22Rv1 (cell line): ENCODE measurements at regions not wholly inside any gene's neighbourhood (a gene's known extent, or its start where the extent isn't known, plus 50 kb on each side); places are given as distances from the start of the nearest gene placed in this dataset.
A peak's percentile ranks its signal among the peaks of the same experiment; 100 is the strongest.

ENCODE experiments used
- H3K27ac ChIP-seq: fragments of 450-650 bp; 2 replicates; pipeline ENCODE4 v1.5.1; 2017
- ZFX ChIP-seq: fragments of 450-650 bp; IDR thresholded peaks from 2 replicates; pipeline ENCODE4 v1.6.1; 2017; ENCODE audit warnings: antibody characterized with exemption, borderline replicate concordance
- TF ChIP-seq, protein P1 (sequence below): fragments of 450-650 bp; IDR thresholded peaks from 2 replicates; pipeline ENCODE4 v1.5.1; 2017; ENCODE audit warnings: mild to moderate bottlenecking

DNA sequence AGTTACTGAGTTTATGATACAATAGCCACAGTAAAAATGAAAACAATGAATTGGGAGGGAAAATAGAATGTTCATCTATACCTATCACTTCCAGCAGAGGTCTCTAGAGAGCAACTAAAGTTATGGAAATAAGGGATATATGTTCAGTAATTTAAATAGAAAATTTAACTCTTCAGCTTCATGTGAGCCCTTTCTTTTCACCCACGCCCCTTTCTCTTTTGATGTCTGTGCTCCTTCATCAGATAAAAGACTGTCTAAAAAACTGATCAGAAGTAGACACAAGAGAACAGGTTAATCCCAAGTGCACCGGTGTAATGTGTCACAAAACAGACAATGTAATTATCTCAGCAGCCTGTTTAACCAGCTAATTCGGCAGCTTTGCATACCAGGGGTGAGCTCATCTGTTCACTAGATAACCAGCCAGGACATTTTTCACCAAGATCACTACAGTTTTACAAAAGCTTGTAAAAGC lies 238.5 kb upstream of the ERBB4 start:
- H3K27ac ChIP-seq = no peak overlapping the region

DNA sequence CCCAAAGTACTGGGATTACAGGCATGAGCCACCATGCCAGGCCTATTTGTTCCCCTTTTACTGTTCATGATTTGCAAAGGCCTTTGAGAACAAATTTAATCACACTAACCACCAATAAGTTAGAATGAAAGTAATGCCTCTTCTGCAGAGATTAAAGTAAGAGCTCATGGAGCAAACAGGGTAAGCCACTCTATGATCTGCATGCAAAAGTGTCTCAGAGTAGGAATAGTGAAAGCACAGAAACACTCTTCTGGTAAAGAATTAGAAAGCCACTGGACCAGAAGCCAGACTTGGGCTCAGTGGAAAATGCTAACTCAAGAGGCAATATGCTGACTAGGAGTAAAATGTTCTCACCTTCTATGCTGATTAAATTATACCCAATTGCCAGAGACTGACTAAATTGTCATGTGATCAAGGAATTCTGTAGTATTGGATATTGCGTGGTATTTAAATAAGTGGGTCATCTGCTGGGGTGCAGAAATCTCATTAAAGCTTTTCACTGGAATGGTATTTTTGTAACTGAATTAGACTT lies 235.3 kb upstream of the ERBB4 start:
- no peak overlapping the region for H3K27ac ChIP-seq
- no peak for TF ChIP-seq ZFX
- TF ChIP-seq, protein P1, sequence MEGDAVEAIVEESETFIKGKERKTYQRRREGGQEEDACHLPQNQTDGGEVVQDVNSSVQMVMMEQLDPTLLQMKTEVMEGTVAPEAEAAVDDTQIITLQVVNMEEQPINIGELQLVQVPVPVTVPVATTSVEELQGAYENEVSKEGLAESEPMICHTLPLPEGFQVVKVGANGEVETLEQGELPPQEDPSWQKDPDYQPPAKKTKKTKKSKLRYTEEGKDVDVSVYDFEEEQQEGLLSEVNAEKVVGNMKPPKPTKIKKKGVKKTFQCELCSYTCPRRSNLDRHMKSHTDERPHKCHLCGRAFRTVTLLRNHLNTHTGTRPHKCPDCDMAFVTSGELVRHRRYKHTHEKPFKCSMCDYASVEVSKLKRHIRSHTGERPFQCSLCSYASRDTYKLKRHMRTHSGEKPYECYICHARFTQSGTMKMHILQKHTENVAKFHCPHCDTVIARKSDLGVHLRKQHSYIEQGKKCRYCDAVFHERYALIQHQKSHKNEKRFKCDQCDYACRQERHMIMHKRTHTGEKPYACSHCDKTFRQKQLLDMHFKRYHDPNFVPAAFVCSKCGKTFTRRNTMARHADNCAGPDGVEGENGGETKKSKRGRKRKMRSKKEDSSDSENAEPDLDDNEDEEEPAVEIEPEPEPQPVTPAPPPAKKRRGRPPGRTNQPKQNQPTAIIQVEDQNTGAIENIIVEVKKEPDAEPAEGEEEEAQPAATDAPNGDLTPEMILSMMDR = no peak

More for the DNA sequence above, 238.5 kb upstream of the ERBB4 start:
- TF ChIP-seq, protein P1 = peak; percentile 79
- TF ChIP-seq ZFX = no peak

DNA sequence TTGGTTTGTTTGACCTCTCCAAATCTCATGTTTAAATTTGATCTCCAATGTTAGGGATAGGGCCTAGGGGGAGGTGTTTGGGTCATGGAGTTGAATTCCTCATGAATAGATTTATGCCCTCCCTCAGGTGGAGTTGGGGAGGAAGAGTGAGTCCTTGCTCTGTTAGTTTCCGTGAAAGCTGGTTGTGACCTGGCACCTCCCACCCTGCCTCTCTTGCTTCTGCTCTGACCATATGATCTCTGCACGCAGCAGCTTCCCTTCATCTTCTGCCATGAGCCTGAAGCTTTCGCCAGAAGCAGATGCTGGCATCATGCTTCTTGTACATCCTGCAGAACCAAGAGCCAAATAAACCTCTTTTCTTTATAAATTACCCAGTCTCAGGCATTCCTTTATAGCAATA lies 231.6 kb upstream of the ERBB4 start:
- TF ChIP-seq ZFX = no peak
- TF ChIP-seq, protein P1 = no peak
- H3K27ac ChIP-seq = no peak overlapping the region

GRCh38 chr2:212766921-212767320 lies 228.3 kb upstream of the ERBB4 start:
- H3K27ac ChIP-seq = peak overlapping the region; percentile 48
- TF ChIP-seq ZFX = no peak
- TF ChIP-seq, protein P1 = no peak

- TF ChIP-seq ZFX = no peak
- TF ChIP-seq, protein P1 = no peak
These were observed 214.2 kb upstream of the ERBB4 start for GRCh38 chr2:212752730-212753351.

DNA sequence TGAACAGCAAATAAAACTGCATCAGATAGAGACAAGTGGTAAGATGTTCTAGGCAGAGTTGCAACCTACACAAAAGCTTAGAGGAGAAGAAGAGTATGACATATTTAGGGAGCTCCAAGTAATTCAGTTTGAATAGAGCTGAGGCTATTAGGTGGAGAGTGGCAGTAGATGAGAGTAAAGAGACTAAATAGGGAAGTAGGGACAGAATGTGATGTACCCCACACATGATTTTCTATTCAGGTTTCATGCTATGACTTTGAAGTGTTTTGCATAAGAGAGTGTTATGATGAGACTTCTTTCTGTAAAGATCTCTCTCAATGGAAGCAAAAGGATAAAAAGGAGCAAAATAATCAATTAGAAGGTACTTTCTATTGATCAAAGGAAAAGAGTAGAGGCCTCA lies 206.8 kb upstream of the ERBB4 start:
- H3K27ac ChIP-seq = no peak overlapping the region
- TF ChIP-seq ZFX = no peak
- TF ChIP-seq, protein P1 = no peak

More at GRCh38 chr2:212752730-212753351, 214.2 kb upstream of the ERBB4 start:
- H3K27ac ChIP-seq = no peak overlapping the region

GRCh38 chr2:212737392-212738172 lies 199.0 kb upstream of the ERBB4 start:
- TF ChIP-seq ZFX = no peak
- TF ChIP-seq, protein P1 = no peak
- no peak overlapping the region for H3K27ac ChIP-seq
